Testis (tissue), 2 donors: ENCODE measurements at regions not wholly inside any gene's neighbourhood (a gene's known extent, or its start where the extent isn't known, plus 50 kb on each side); places are given as distances from the start of the nearest gene placed in this dataset.

Source experiments
- DNase-seq: peaks from one replicate; pipeline ENCODE4 v3.0.0-alpha.2; 2019
- H3K27ac ChIP-seq, 2 donors: fragments of 200-600 bp; sonication (generic); one replicate each; pipeline ENCODE4 v1.5.1; 2019
- H3K27me3 ChIP-seq: fragments of 200-600 bp; sonication (generic); one replicate; pipeline ENCODE4 v1.5.1; 2019
- H3K36me3 ChIP-seq: fragments of 200-600 bp; sonication (generic); one replicate; pipeline ENCODE4 v1.5.1; 2017; ENCODE audit warnings: low read depth; ENCODE audit errors: missing control alignments
- H3K4me1 ChIP-seq: fragments of 200-600 bp; sonication (generic); one replicate; pipeline ENCODE4 v1.5.1; 2019
- H3K4me3 ChIP-seq, 2 donors: fragments of 200-600 bp; sonication (generic); one replicate each; pipeline ENCODE4 v1.5.1; 2017 to 2019
- H3K9me3 ChIP-seq: fragments of 200-600 bp; sonication (generic); one replicate; pipeline ENCODE4 v1.5.1; 2017
- POLR2A ChIP-seq: fragments of 450-650 bp; IDR thresholded peaks from one replicate; pipeline ENCODE4 v1.6.1; 2017; ENCODE audit warnings: antibody characterized with exemption, mild to moderate bottlenecking, moderate library complexity
- WGBS, 2 donors: methylation state at CpG; one replicate each; pipeline ENCODE4 v1.1.5; 2018; 5-methylcytosine and 5-hydroxymethylcytosine counted together
- intact Hi-C: fragments of 100-400 bp; cut with DNase I; formaldehyde crosslinking; loops from one replicate; pipeline ENCODE4 v1.15.1; 2023; ENCODE audit warnings: low total_unique reads
- TF ChIP-seq, protein P1 (sequence below), 3 experiments: fragments of 450-650 bp in 2 of 3; fragments of 200-600 bp in 1 of 3; sonication (generic) in 1 of 3; IDR thresholded peaks; one replicate each; pipeline ENCODE4 v1.5.1; 2016 to 2019; ENCODE audit warnings: antibody characterized with exemption in 3 of 3, mild to moderate bottlenecking in 2 of 3, moderate library complexity in 1 of 3

- no peak for DNase-seq
These were observed 87.9 kb upstream of the FAM169A start for GRCh38 chr5:74953937-74954720.

GRCh38 chr5:74953554-74953936, 87.4 kb upstream of the FAM169A start:
- no peaks in the 10 kb centered on the region for H3K9me3 ChIP-seq
- intact Hi-C loops: no loop called here
- H3K36me3 ChIP-seq: no peaks in the 10 kb centered on the region
- no peak for DNase-seq
- no peak overlapping the region for H3K27ac ChIP-seq
- WGBS, 2 donors: 89 to 97% methylated on average over 5 of the region's 5 CpGs
- no peak overlapping the region for H3K4me3 ChIP-seq
- H3K4me1 ChIP-seq: no peaks in the 10 kb centered on the region
- TF ChIP-seq POLR2A: no peak
- TF ChIP-seq, protein P1, sequence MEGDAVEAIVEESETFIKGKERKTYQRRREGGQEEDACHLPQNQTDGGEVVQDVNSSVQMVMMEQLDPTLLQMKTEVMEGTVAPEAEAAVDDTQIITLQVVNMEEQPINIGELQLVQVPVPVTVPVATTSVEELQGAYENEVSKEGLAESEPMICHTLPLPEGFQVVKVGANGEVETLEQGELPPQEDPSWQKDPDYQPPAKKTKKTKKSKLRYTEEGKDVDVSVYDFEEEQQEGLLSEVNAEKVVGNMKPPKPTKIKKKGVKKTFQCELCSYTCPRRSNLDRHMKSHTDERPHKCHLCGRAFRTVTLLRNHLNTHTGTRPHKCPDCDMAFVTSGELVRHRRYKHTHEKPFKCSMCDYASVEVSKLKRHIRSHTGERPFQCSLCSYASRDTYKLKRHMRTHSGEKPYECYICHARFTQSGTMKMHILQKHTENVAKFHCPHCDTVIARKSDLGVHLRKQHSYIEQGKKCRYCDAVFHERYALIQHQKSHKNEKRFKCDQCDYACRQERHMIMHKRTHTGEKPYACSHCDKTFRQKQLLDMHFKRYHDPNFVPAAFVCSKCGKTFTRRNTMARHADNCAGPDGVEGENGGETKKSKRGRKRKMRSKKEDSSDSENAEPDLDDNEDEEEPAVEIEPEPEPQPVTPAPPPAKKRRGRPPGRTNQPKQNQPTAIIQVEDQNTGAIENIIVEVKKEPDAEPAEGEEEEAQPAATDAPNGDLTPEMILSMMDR (IDR thresholded peaks at IDR 0.05): no peak
- H3K27me3 ChIP-seq: no peaks in the 10 kb centered on the region

More at GRCh38 chr5:74953937-74954720, 87.9 kb upstream of the FAM169A start:
- Histone ChIP-seq H3K9me3 (no peaks in the 10 kb centered on the region), H3K4me3 (no peak overlapping the region), H3K36me3 (no peaks in the 10 kb centered on the region), H3K27ac (no peak overlapping the region), H3K27me3 (no peaks in the 10 kb centered on the region), H3K4me1 (no peaks in the 10 kb centered on the region)
- 70 to 71% methylated on average over 8 of the region's 8 CpGs for WGBS, 2 donors
- intact Hi-C loops: no loop called here
- TF ChIP-seq, protein P1 (IDR thresholded peaks at IDR 0.05): no peak
- TF ChIP-seq POLR2A: no peak

GRCh38 chr5:74952406-74952805, 86.2 kb upstream of the FAM169A start:
- no peak overlapping the region for H3K27ac ChIP-seq
- H3K4me3 ChIP-seq: no peak overlapping the region
- no peaks in the 10 kb centered on the region for H3K36me3 ChIP-seq
- WGBS, 2 donors: 71 to 79% methylated on average over 4 of the region's 4 CpGs
- no peak for TF ChIP-seq POLR2A
- TF ChIP-seq, protein P1 (IDR thresholded peaks at IDR 0.05): no peak
- H3K27me3 ChIP-seq: no peaks in the 10 kb centered on the region
- no peaks in the 10 kb centered on the region for H3K9me3 ChIP-seq
- intact Hi-C loops: no loop called here
- DNase-seq: no peak
- H3K4me1 ChIP-seq: no peaks in the 10 kb centered on the region

DNA sequence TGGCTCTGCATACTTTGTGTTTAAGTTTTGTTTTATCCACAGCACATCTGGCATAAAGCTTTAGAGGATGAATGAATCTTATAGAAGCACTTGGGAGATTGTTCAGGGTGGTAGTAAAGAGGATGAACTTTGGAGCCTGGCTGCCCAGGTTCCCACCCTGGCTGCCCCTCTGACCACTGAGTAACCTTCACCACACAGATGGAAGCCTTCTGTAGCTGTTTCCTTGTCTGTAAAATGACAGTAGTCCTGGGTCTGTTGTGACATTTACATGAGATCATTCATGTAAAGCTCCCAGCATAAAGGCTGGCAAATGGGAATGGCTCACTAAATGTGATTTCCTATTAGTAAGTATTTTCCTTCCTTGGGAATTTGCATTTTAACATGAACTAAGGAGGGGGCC, 85.7 kb upstream of the FAM169A start:
- no peak overlapping the region for H3K4me3 ChIP-seq
- no peaks in the 10 kb centered on the region for H3K27me3 ChIP-seq
- no peaks in the 10 kb centered on the region for H3K36me3 ChIP-seq
- intact Hi-C loops: no loop called here
- no peak overlapping the region for H3K27ac ChIP-seq
- DNase-seq: no peak
- H3K4me1 ChIP-seq: no peaks in the 10 kb centered on the region
- no peak for TF ChIP-seq POLR2A
- H3K9me3 ChIP-seq: no peaks in the 10 kb centered on the region

DNA sequence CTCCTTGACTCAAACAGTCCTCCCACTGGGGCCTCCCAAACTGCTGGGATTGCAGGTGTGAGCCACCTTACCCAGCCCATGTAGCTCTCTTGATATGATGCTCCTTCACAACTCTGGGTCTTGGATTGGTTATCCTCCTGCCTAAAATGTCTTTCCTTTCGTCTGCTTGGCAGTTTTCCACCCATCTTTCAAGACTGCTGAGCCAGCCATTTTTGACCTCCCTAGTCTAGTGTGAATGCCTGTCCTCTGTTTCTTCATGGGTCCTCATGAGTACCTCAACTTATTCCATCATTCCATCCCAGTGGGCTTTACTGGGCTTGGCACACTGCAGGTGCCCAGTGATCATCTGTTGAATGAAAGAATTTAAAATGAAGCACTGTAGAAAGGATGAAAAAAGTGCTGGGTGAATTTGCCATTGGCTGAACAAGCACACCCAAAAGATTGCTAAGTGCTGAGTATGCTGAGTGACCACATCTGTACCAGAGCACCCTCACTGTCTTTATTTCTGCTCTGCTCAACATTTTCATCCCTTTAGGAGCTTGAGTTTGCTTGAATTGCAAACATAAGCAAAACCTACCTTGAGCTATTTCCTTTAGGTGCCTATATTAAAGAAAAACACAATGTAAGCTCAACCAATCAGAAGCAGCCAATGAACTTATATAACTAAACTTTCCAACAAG, 84.8 kb upstream of the FAM169A start:
- no peaks in the 10 kb centered on the region for H3K9me3 ChIP-seq
- no peak for DNase-seq
- no peaks in the 10 kb centered on the region for H3K36me3 ChIP-seq
- intact Hi-C loops: no loop called here
- TF ChIP-seq, protein P1 (IDR thresholded peaks at IDR 0.05): no peak
- no peak for TF ChIP-seq POLR2A
- WGBS, 2 donors: 85 to 90% methylated on average over 1 of the region's 1 CpG
- H3K27ac ChIP-seq: no peak overlapping the region
- no peaks in the 10 kb centered on the region for H3K27me3 ChIP-seq
- no peak overlapping the region for H3K4me3 ChIP-seq
- no peaks in the 10 kb centered on the region for H3K4me1 ChIP-seq
